ENCODE measurements at regions not wholly inside any gene's neighbourhood (a gene's known extent, or its start where the extent isn't known, plus 50 kb on each side); places are given as distances from the start of the nearest gene placed in this dataset.
"Not testable (repeated sequence)": the region's sequence is repeated elsewhere in the genome, so short reads cannot be mapped to it uniquely, and the experiment has no call there.

GRCh38 chr5:81825237-81825636 lies 74.3 kb upstream of the SSBP2 start:
- no peak for DNase-seq (ENCODE audit: low spot score)
- no peak for TF ChIP-seq CTCF (IDR thresholded peaks at IDR 0.05)
- Histone ChIP-seq H3K27ac (no peak overlapping the region), H3K36me3 (no peaks in the 10 kb centered on the region), H3K9me3 (no peaks in the 10 kb centered on the region), H3K4me1 (ENCODE audit: control insufficient read depth in 1 of 2, low read depth in 2 of 2) (peaks cover 3 to 9% of the 10 kb centered on the region in 2 donors), H3K4me3 (no peak overlapping the region), H3K27me3 (replicated peaks; ENCODE audit: insufficient read depth) (no peaks in the 10 kb centered on the region)
- ATAC-seq (ENCODE audit: insufficient number of reproducible peaks, low FRiP score, low read depth): no peak

DNA sequence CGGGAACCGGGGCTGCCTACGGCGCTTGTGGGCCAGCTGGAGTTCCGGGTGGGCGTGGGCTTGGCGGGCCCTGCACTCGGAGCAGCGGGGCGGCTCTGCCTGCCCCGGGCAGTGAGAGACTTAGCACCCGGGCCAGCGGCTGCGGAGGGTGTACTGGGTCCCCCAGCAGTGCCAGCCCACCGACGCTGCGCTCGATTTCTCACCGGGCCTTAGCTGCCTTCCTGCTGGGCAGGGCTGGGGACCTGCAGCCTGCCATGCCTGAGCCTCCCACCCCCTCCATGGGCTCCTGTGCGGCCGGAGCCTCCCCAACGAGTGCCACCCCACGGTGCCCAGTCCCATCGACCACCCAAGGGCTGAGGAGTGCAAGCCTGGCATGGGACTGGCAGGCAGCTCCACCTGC lies 72.8 kb upstream of the SSBP2 start:
- not testable (repeated sequence) for H3K9me3 ChIP-seq; H3K36me3 ChIP-seq; H3K27me3 ChIP-seq (replicated peaks; ENCODE audit: insufficient read depth); DNase-seq (ENCODE audit: low spot score); H3K27ac ChIP-seq; H3K4me3 ChIP-seq; ATAC-seq (ENCODE audit: insufficient number of reproducible peaks, low FRiP score, low read depth)
- H3K4me1 ChIP-seq (ENCODE audit: control insufficient read depth in 1 of 2, low read depth in 2 of 2): peaks cover 3 to 17% of the 10 kb centered on the region in 2 donors

- no peak for ATAC-seq (ENCODE audit: insufficient number of reproducible peaks, low FRiP score, low read depth)
- TF ChIP-seq CTCF (IDR thresholded peaks at IDR 0.05): no peak
- no peaks in the 10 kb centered on the region for H3K9me3 ChIP-seq
- no peaks in the 10 kb centered on the region for H3K27me3 ChIP-seq (replicated peaks; ENCODE audit: insufficient read depth)
- H3K27ac ChIP-seq: no peak overlapping the region
- H3K36me3 ChIP-seq: no peaks in the 10 kb centered on the region
- no peak overlapping the region for H3K4me3 ChIP-seq
- H3K4me1 ChIP-seq (ENCODE audit: control insufficient read depth in 1 of 2, low read depth in 2 of 2): peaks cover 3 to 17% of the 10 kb centered on the region in 2 donors
- no peak for DNase-seq (ENCODE audit: low spot score)
Measured at GRCh38 chr5:81820863-81821262, 70.0 kb upstream of the SSBP2 start.

DNA sequence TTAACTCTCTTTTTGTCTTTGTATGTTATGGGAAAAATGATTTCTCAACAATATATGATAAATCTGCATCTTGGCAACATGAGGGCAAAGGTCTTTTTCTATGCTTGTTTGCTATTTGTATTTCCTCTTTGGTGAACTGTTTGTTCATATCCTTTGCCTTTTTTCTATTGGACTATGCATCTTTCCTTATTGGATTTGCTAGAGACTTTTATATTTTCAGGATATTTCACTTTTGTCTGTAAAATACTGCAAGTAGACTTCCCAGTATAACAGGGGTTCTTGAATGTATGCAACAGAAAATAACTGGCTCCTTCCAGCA lies 69.4 kb upstream of the SSBP2 start:
- no peak for ATAC-seq (ENCODE audit: insufficient number of reproducible peaks, low FRiP score, low read depth)
- DNase-seq (ENCODE audit: low spot score): no peak
- no peaks in the 10 kb centered on the region for H3K27me3 ChIP-seq (replicated peaks; ENCODE audit: insufficient read depth)
- TF ChIP-seq CTCF (IDR thresholded peaks at IDR 0.05): no peak
- H3K4me1 ChIP-seq (ENCODE audit: control insufficient read depth in 1 of 2, low read depth in 2 of 2): peaks cover 1 to 15% of the 10 kb centered on the region in 2 donors
- no peak overlapping the region for H3K4me3 ChIP-seq
- H3K27ac ChIP-seq: no peak overlapping the region
- no peaks in the 10 kb centered on the region for H3K36me3 ChIP-seq
- H3K9me3 ChIP-seq: no peaks in the 10 kb centered on the region

- TF ChIP-seq CTCF (IDR thresholded peaks at IDR 0.05): no peak
- no peak overlapping the region for H3K4me3 ChIP-seq
- no peaks in the 10 kb centered on the region for H3K9me3 ChIP-seq
- ATAC-seq (ENCODE audit: insufficient number of reproducible peaks, low FRiP score, low read depth): no peak
- H3K4me1 ChIP-seq (ENCODE audit: control insufficient read depth in 1 of 2, low read depth in 2 of 2): peaks cover 0 to 11% of the 10 kb centered on the region in 2 donors
- no peak overlapping the region for H3K27ac ChIP-seq
- DNase-seq (ENCODE audit: low spot score): no peak
- no peaks in the 10 kb centered on the region for H3K27me3 ChIP-seq (replicated peaks; ENCODE audit: insufficient read depth)
- H3K36me3 ChIP-seq: no peaks in the 10 kb centered on the region
Measured at GRCh38 chr5:81819556-81820317, 68.8 kb upstream of the SSBP2 start.

DNA sequence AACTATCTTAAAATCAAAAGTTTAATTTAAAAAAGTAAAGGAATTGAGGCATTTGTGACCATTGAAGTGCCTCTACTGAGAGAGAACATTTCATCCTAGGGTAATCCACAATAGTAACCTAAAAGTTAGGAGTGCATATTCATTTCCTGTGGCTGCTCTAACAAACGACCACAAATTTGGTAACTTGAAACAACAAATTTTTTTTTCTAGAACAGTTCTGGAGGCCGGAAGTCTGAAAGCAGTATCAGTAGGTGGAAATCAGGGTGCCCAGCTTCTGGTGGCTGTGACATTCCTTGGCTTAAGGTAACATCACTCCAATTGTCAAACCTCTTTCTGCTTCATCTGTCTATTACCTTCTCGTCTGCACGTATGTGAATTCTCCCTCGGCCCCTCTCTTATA lies 67.1 kb upstream of the SSBP2 start:
- no peak for ATAC-seq (ENCODE audit: insufficient number of reproducible peaks, low FRiP score, low read depth)
- Histone ChIP-seq H3K27ac (no peak overlapping the region), H3K9me3 (no peaks in the 10 kb centered on the region), H3K4me3 (no peak overlapping the region), H3K27me3 (replicated peaks; ENCODE audit: insufficient read depth) (no peaks in the 10 kb centered on the region), H3K36me3 (no peaks in the 10 kb centered on the region), H3K4me1 (ENCODE audit: control insufficient read depth in 1 of 2, low read depth in 2 of 2) (peaks cover 0 to 11% of the 10 kb centered on the region in 2 donors)
- DNase-seq (ENCODE audit: low spot score): no peak
- TF ChIP-seq CTCF (IDR thresholded peaks at IDR 0.05): no peak
